CD14-positive monocyte (primary cell): ENCODE measurements at regions not wholly inside any gene's neighbourhood (a gene's known extent, or its start where the extent isn't known, plus 50 kb on each side); places are given as distances from the start of the nearest gene placed in this dataset.

Experiments used
- DNase-seq, 3 donors: peaks; one replicate each; pipeline ENCODE4 v3.0.0-alpha.2; 2011 to 2022
- H2AFZ ChIP-seq: 2 replicates; pipeline ENCODE4 v1.6.0; 2012; ENCODE audit warnings: mild to moderate bottlenecking, low read depth, low read length, inconsistent platforms; ENCODE audit not compliant: insufficient read depth, poor library complexity, severe bottlenecking
- H3K27ac ChIP-seq, 2 donors: 1 replicate in 1 of 2; 2 replicates in 1 of 2; pipeline ENCODE4 v1.5.1; 2012 to 2013; ENCODE audit warnings: low read length in 2 of 2, control low read depth in 1 of 2, inconsistent platforms in 1 of 2, low read depth in 1 of 2, mild to moderate bottlenecking in 1 of 2
- H3K27me3 ChIP-seq, 2 donors: one replicate each; pipeline versions ENCODE4 v1.6.0 to v1.6.1; 2011 to 2013; ENCODE audit warnings: low read length in 2 of 2; ENCODE audit not compliant: control insufficient read depth in 2 of 2, insufficient read depth in 2 of 2
- H3K36me3 ChIP-seq, 2 donors: replicated peaks in 1 of 2; 1 replicate in 1 of 2; 2 replicates in 1 of 2; pipeline versions ENCODE4 v1.5.1 to v1.6.1; 2012 to 2013; ENCODE audit warnings: low read length in 2 of 2, control low read depth in 1 of 2, inconsistent platforms in 1 of 2, mild to moderate bottlenecking in 1 of 2; ENCODE audit not compliant: insufficient read depth in 2 of 2, control insufficient read depth in 1 of 2
- H3K4me1 ChIP-seq, 2 donors: 1 replicate in 1 of 2; 2 replicates in 1 of 2; pipeline versions ENCODE4 v1.5.1 to v1.6.1; 2012 to 2013; ENCODE audit warnings: low read length in 2 of 2, control low read depth in 1 of 2, inconsistent platforms in 1 of 2, mild to moderate bottlenecking in 1 of 2, moderate library complexity in 1 of 2; ENCODE audit not compliant: insufficient read depth in 2 of 2, control insufficient read depth in 1 of 2
- H3K4me2 ChIP-seq: replicated peaks from 2 replicates; pipeline ENCODE3; 2012; ENCODE audit warnings: low read length, moderate library complexity, mild to moderate bottlenecking; ENCODE audit not compliant: poor library complexity, severe bottlenecking; ENCODE audit errors: extremely low read depth
- H3K4me3 ChIP-seq, 3 experiments: fragments of 200-600 bp in 1 of 3; sonication (generic) in 1 of 3; replicated peaks in 1 of 3; 1 replicate in 2 of 3; 2 replicates in 1 of 3; pipeline ENCODE4 v1.5.1; 2011 to 2013; ENCODE audit warnings: low read length in 3 of 3, mild to moderate bottlenecking in 3 of 3, control low read depth in 2 of 3, low read depth in 2 of 3, inconsistent platforms in 1 of 3, moderate library complexity in 1 of 3
- H3K79me2 ChIP-seq: 2 replicates; pipeline ENCODE4 v1.6.0; 2012; ENCODE audit warnings: mild to moderate bottlenecking, control low read depth, inconsistent platforms, low read length, moderate library complexity; ENCODE audit not compliant: insufficient read depth
- H3K9ac ChIP-seq: 2 replicates; pipeline ENCODE4 v1.6.0; 2017; ENCODE audit warnings: low read length, mild to moderate bottlenecking; ENCODE audit not compliant: insufficient read depth, poor library complexity, severe bottlenecking
- H3K9me3 ChIP-seq, 2 donors: replicated peaks in 1 of 2; 1 replicate in 1 of 2; 2 replicates in 1 of 2; pipeline versions ENCODE4 v1.5.1 to v1.6.1; 2012 to 2013; ENCODE audit warnings: low read length in 2 of 2, control low read depth in 1 of 2; ENCODE audit not compliant: control insufficient read depth in 1 of 2, insufficient read depth in 1 of 2
- H4K20me1 ChIP-seq: 2 replicates; pipeline ENCODE4 v1.6.0; 2012; ENCODE audit warnings: mild to moderate bottlenecking, low read length, control low read depth, moderate library complexity; ENCODE audit not compliant: insufficient read depth
- H3K27ac Mint-ChIP-seq, 7 donors: one replicate each; pipeline ENCODE4 v1.8.0; 2020; ENCODE audit warnings: mild to moderate bottlenecking in 7 of 7, mixed read lengths in 7 of 7, moderate library complexity in 6 of 7, inconsistent platforms in 2 of 7
- H3K27me3 Mint-ChIP-seq, 3 donors: one replicate each; pipeline ENCODE4 v1.8.0; 2021 to 2022; ENCODE audit warnings: low read depth in 3 of 3, mild to moderate bottlenecking in 3 of 3, mixed read lengths in 3 of 3, moderate library complexity in 3 of 3, inconsistent platforms in 1 of 3
- H3K36me3 Mint-ChIP-seq, 2 donors: one replicate each; pipeline ENCODE4 v1.8.0; 2020; ENCODE audit warnings: mixed read lengths in 2 of 2, inconsistent platforms in 1 of 2, mild to moderate bottlenecking in 1 of 2
- H3K4me1 Mint-ChIP-seq: one replicate; pipeline ENCODE4 v1.8.0; 2020; ENCODE audit warnings: mild to moderate bottlenecking, mixed read lengths
- H3K4me3 Mint-ChIP-seq, 2 donors: one replicate each; pipeline ENCODE4 v1.8.0; 2020; ENCODE audit warnings: mild to moderate bottlenecking in 2 of 2, mixed read lengths in 2 of 2, moderate library complexity in 1 of 2
- H3K9me3 Mint-ChIP-seq, 7 donors: one replicate each; pipeline ENCODE4 v1.8.0; 2020 to 2022; ENCODE audit warnings: mixed read lengths in 7 of 7, mild to moderate bottlenecking in 6 of 7, moderate library complexity in 6 of 7, inconsistent platforms in 2 of 7
- CTCF ChIP-seq: fragments of 200-600 bp; IDR thresholded peaks from one replicate; pipeline ENCODE4 v1.8.0; 2022; ENCODE audit warnings: antibody characterized with exemption, mild to moderate bottlenecking
- WGBS: methylation state at CpG from one replicate; pipeline ENCODE4 v1.1.5; 2013; ENCODE audit warnings: missing lambda C conversion rate; ENCODE audit not compliant: insufficient coverage; 5-methylcytosine and 5-hydroxymethylcytosine counted together
- intact Hi-C, 2 donors: fragments of 100-400 bp; cut with micrococcal nuclease; formaldehyde crosslinking; loops; one replicate each; pipeline versions ENCODE4 v1.15.0 to v1.15.1; 2023

- WGBS: no CpG with 5 or more reads among the region's 1 CpG
- H3K36me3 ChIP-seq: no peaks in the 10 kb centered on the region
- no peak overlapping the region for H3K27ac Mint-ChIP-seq
- H3K4me3 Mint-ChIP-seq: no peak overlapping the region
- H3K4me3 ChIP-seq: no peak overlapping the region
- intact Hi-C loops: no loop called here
- no peak for DNase-seq
- no peak overlapping the region for H3K9ac ChIP-seq
- no peaks in the 10 kb centered on the region for H4K20me1 ChIP-seq
- no peaks in the 10 kb centered on the region for H3K36me3 Mint-ChIP-seq
- H3K9me3 Mint-ChIP-seq: peaks cover 0 to 4% (median 3%) of the 10 kb centered on the region in 7 donors
- H3K4me2 ChIP-seq: no peak overlapping the region
- H3K4me1 Mint-ChIP-seq: no peaks in the 10 kb centered on the region
- no peak overlapping the region for H2AFZ ChIP-seq
- H3K27ac ChIP-seq: no peak overlapping the region
- H3K79me2 ChIP-seq: no peaks in the 10 kb centered on the region
- H3K27me3 ChIP-seq: no peaks in the 10 kb centered on the region
- H3K27me3 Mint-ChIP-seq: peaks cover 0 to 1% (median 0%) of the 10 kb centered on the region in 3 donors
- TF ChIP-seq CTCF: no peak
- no peaks in the 10 kb centered on the region for H3K4me1 ChIP-seq
- peaks cover 2 to 17% of the 10 kb centered on the region in 2 donors for H3K9me3 ChIP-seq
These were observed 353.3 kb upstream of the SYNCRIP start for GRCh38 chr6:85996034-85996375.

DNA sequence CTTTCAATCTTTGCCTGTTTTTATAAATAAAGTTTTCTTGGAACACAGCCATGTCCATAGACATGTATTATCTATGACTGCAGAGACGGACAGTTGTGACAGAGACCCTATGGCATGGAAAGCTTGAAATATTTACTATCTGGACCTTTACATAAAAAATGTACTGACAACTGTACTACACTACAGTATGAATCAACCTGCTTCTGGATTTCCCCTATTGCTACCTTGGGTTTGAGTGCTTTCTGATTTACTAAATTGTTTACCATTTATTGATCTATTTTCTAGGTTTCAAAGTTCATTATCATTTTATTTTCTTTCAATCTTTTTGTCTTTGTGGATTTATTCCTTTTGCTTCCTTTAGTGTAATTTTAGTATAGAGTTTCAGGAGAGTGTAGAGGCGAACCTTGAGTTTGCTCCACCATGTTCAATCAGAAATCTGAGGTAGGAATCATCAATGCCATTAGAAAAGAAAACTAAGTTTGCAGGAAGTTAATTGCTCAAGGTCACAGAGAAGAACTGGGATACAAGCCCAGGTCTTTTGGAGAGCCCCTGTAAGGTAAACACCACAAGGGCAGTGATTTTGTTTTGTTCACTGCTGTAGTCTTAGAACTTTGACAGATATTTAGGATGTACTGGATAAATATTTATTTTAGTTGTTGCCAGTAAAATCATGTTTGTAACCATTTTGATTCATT is 352.8 kb upstream of the SYNCRIP start:
- peaks cover 2 to 21% of the 10 kb centered on the region in 2 donors for H3K9me3 ChIP-seq
- no peak overlapping the region for H3K27ac ChIP-seq
- no peaks in the 10 kb centered on the region for H3K79me2 ChIP-seq
- DNase-seq: no peak
- no peak overlapping the region for H3K4me2 ChIP-seq
- no peaks in the 10 kb centered on the region for H3K4me1 ChIP-seq
- H3K4me3 ChIP-seq: no peak overlapping the region
- WGBS: 100% methylated on average over 1 of the region's 2 CpGs
- Mint-ChIP-seq H3K36me3 (no peaks in the 10 kb centered on the region), H3K9me3 (peaks cover 0 to 4% (median 3%) of the 10 kb centered on the region in 7 donors), H3K27me3 (peaks cover 0 to 1% (median 0%) of the 10 kb centered on the region in 3 donors), H3K27ac (no peak overlapping the region), H3K4me1 (no peaks in the 10 kb centered on the region), H3K4me3 (no peak overlapping the region)
- no peaks in the 10 kb centered on the region for H3K36me3 ChIP-seq
- no peaks in the 10 kb centered on the region for H4K20me1 ChIP-seq
- TF ChIP-seq CTCF: no peak
- intact Hi-C loops: no loop called here
- no peak overlapping the region for H2AFZ ChIP-seq
- no peaks in the 10 kb centered on the region for H3K27me3 ChIP-seq
- no peak overlapping the region for H3K9ac ChIP-seq
